Tibial nerve (tissue), 4 donors: ENCODE measurements at regions not wholly inside any gene's neighbourhood (a gene's known extent, or its start where the extent isn't known, plus 50 kb on each side); places are given as distances from the start of the nearest gene placed in this dataset.

ENCODE experiments used
- DNase-seq, 2 donors: peaks; one replicate each; pipeline ENCODE4 v3.0.0-alpha.2; 2019; ENCODE audit warnings: low spot score in 2 of 2
- H3K27ac ChIP-seq, 4 donors: fragments of 200-600 bp; sonication (generic) in 3 of 4; one replicate each; pipeline ENCODE4 v1.5.1; 2017 to 2019; ENCODE audit warnings: mild to moderate bottlenecking in 1 of 4
- H3K27me3 ChIP-seq, 2 donors: fragments of 200-600 bp; sonication (generic) in 1 of 2; one replicate each; pipeline versions ENCODE4 v1.5.1 to v1.6.0; 2017 to 2019
- H3K36me3 ChIP-seq, 3 donors: fragments of 200-600 bp; sonication (generic); one replicate each; pipeline ENCODE4 v1.5.1; 2018 to 2019
- H3K4me1 ChIP-seq, 4 donors: fragments of 200-600 bp; sonication (generic) in 3 of 4; one replicate each; pipeline ENCODE4 v1.5.1; 2017 to 2019
- H3K4me3 ChIP-seq, 4 donors: fragments of 200-600 bp; sonication (generic) in 3 of 4; one replicate each; pipeline ENCODE4 v1.5.1; 2017 to 2019; ENCODE audit warnings: mild to moderate bottlenecking in 1 of 4, moderate library complexity in 1 of 4
- H3K9me3 ChIP-seq, 4 donors: fragments of 200-600 bp; sonication (generic) in 3 of 4; one replicate each; pipeline ENCODE4 v1.5.1; 2017 to 2019
- EP300 ChIP-seq, 2 donors: sonication (generic); formaldehyde crosslinking; IDR thresholded peaks; one replicate each; pipeline ENCODE4 v1.6.1; 2017; ENCODE audit warnings: antibody characterized with exemption in 2 of 2, mild to moderate bottlenecking in 1 of 2
- POLR2A ChIP-seq, 2 donors: fragments of 450-650 bp; IDR thresholded peaks; one replicate each; pipeline ENCODE4 v1.6.1; 2017; ENCODE audit warnings: antibody characterized with exemption in 2 of 2, mild to moderate bottlenecking in 2 of 2, moderate library complexity in 2 of 2
- WGBS, 2 donors: methylation state at CpG; one replicate each; pipeline ENCODE4 v1.1.5; 2018; 5-methylcytosine and 5-hydroxymethylcytosine counted together
- TF ChIP-seq, protein P1 (sequence below), 5 experiments: fragments of 200-600 bp in 3 of 5; fragments of 450-650 bp in 2 of 5; sonication (generic) in 3 of 5; IDR thresholded peaks; one replicate each; pipeline ENCODE4 v1.5.1; 2016 to 2019; ENCODE audit warnings: antibody characterized with exemption in 5 of 5, mild to moderate bottlenecking in 3 of 5, moderate library complexity in 2 of 5

DNA sequence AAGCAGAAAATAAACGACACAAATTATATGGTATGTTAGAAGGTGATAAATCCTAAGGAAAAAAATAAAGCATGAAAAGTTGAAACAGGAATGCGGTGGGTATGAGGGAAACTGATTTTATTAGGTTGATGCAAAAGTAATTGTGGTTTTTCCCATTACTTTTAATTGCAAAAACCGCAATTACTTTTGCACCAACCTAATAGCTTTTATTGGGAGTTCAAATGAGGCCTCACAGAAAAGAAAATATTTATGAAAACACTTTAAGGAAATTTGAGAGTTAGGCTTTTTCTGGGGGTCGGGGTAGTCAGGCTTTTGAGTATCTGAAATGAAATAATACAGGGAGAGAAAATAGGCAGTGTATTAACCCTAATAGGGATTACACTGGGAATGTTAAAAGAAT, 397.0 kb upstream of the KHDRBS2 start:
- H3K4me1 ChIP-seq, result no peaks in the 10 kb centered on the region
- no peak overlapping the region for H3K27ac ChIP-seq
- DNase-seq, result no peak
- no peak overlapping the region for H3K4me3 ChIP-seq
- WGBS, 2 donors, result 77 to 82% methylated on average over 4 of the region's 4 CpGs
- TF ChIP-seq POLR2A (IDR thresholded peaks at IDR 0.05) (no peak), EP300 (IDR thresholded peaks at IDR 0.05) (no peak)
- TF ChIP-seq, protein P1, sequence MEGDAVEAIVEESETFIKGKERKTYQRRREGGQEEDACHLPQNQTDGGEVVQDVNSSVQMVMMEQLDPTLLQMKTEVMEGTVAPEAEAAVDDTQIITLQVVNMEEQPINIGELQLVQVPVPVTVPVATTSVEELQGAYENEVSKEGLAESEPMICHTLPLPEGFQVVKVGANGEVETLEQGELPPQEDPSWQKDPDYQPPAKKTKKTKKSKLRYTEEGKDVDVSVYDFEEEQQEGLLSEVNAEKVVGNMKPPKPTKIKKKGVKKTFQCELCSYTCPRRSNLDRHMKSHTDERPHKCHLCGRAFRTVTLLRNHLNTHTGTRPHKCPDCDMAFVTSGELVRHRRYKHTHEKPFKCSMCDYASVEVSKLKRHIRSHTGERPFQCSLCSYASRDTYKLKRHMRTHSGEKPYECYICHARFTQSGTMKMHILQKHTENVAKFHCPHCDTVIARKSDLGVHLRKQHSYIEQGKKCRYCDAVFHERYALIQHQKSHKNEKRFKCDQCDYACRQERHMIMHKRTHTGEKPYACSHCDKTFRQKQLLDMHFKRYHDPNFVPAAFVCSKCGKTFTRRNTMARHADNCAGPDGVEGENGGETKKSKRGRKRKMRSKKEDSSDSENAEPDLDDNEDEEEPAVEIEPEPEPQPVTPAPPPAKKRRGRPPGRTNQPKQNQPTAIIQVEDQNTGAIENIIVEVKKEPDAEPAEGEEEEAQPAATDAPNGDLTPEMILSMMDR (IDR thresholded peaks at IDR 0.05), result no peak
- H3K27me3 ChIP-seq, result no peaks in the 10 kb centered on the region
- H3K9me3 ChIP-seq, result peaks cover 0 to 6% (median 0%) of the 10 kb centered on the region in 4 donors
- no peaks in the 10 kb centered on the region for H3K36me3 ChIP-seq

DNA sequence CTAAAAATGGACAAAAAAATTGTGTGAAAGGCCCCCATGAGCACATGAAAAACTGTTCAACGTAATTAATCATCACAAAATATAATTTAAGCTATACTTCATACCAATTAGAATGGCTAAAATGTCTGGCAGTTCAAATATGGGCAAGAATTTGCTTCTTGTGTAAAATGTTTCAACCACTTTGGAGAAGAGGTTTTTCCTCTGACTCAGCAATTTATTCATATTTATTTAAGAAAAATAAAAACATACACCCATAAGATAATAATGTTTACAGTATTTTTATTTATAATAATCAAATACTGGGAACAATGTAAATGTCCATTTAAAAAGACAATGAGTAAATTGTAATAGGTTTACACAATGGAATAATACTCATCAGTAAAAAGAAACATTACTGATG, 395.1 kb upstream of the KHDRBS2 start:
- H3K27me3 ChIP-seq, result no peaks in the 10 kb centered on the region
- H3K4me3 ChIP-seq, result no peak overlapping the region
- TF ChIP-seq POLR2A (IDR thresholded peaks at IDR 0.05), result no peak
- TF ChIP-seq, protein P1 (IDR thresholded peaks at IDR 0.05), result no peak
- TF ChIP-seq EP300 (IDR thresholded peaks at IDR 0.05), result no peak
- H3K27ac ChIP-seq, result no peak overlapping the region
- 46 to 54% methylated on average over 1 of the region's 1 CpG for WGBS, 2 donors
- H3K4me1 ChIP-seq, result no peaks in the 10 kb centered on the region
- DNase-seq, result no peak
- peaks cover 0 to 23% (median 0%) of the 10 kb centered on the region in 4 donors for H3K9me3 ChIP-seq
- no peaks in the 10 kb centered on the region for H3K36me3 ChIP-seq

GRCh38 chr6:62672989-62673388, 387.0 kb upstream of the KHDRBS2 start:
- H3K9me3 ChIP-seq, result peaks cover 0 to 16% (median 0%) of the 10 kb centered on the region in 4 donors
- H3K4me1 ChIP-seq, result no peaks in the 10 kb centered on the region
- no peaks in the 10 kb centered on the region for H3K27me3 ChIP-seq
- no peaks in the 10 kb centered on the region for H3K36me3 ChIP-seq
- H3K4me3 ChIP-seq, result no peak overlapping the region
- TF ChIP-seq POLR2A (IDR thresholded peaks at IDR 0.05) (no peak), EP300 (IDR thresholded peaks at IDR 0.05) (no peak)
- TF ChIP-seq, protein P1 (IDR thresholded peaks at IDR 0.05), result no peak
- no peak for DNase-seq
- H3K27ac ChIP-seq, result no peak overlapping the region

- no peaks in the 10 kb centered on the region for H3K27me3 ChIP-seq
- WGBS, 2 donors, result 59 to 64% methylated on average over 2 of the region's 2 CpGs
- H3K27ac ChIP-seq, result no peak overlapping the region
- no peak overlapping the region for H3K4me3 ChIP-seq
- no peaks in the 10 kb centered on the region for H3K9me3 ChIP-seq
- no peaks in the 10 kb centered on the region for H3K36me3 ChIP-seq
- H3K4me1 ChIP-seq, result no peaks in the 10 kb centered on the region
- no peak for DNase-seq
- TF ChIP-seq, protein P1 (IDR thresholded peaks at IDR 0.05), result no peak
- TF ChIP-seq EP300 (IDR thresholded peaks at IDR 0.05), result no peak
- TF ChIP-seq POLR2A (IDR thresholded peaks at IDR 0.05), result no peak
Observed at GRCh38 chr6:62670490-62671223, 384.6 kb upstream of the KHDRBS2 start.

DNA sequence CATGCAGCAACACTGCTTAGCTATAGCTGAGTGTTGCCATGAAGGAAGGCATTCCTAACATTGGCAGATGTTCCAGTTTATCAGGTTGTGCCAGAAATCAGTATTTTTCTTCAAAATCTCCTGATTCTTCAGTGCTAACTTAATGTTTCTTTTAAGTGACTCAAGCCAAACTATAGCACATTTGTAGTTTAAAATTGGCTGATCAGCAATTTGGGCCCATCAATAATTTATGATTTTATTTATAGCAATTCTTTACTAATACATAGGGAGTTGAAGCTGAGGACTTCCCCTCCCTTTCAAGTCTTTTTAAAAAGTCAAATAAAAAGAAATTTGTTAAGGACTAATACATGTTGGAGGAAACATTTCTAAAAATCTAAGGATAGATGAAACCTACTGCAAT, 383.8 kb upstream of the KHDRBS2 start:
- no peak overlapping the region for H3K4me3 ChIP-seq
- H3K27me3 ChIP-seq, result no peaks in the 10 kb centered on the region
- no peak for DNase-seq
- no peak overlapping the region for H3K27ac ChIP-seq
- no peak for TF ChIP-seq EP300 (IDR thresholded peaks at IDR 0.05)
- no peak for TF ChIP-seq POLR2A (IDR thresholded peaks at IDR 0.05)
- TF ChIP-seq, protein P1 (IDR thresholded peaks at IDR 0.05), result no peak
- H3K9me3 ChIP-seq, result no peaks in the 10 kb centered on the region
- H3K36me3 ChIP-seq, result no peaks in the 10 kb centered on the region
- H3K4me1 ChIP-seq, result no peaks in the 10 kb centered on the region
